Loucy (cell line): ENCODE measurements at regions not wholly inside any gene's neighbourhood (a gene's known extent, or its start where the extent isn't known, plus 50 kb on each side); places are given as distances from the start of the nearest gene placed in this dataset.

ENCODE experiments used
- H2AFZ ChIP-seq: fragments of 200-600 bp; sonication (generic); 2 replicates; pipeline ENCODE4 v1.6.0; 2016; ENCODE audit warnings: antibody characterized with exemption, mild to moderate bottlenecking, low read length, moderate library complexity
- H3F3A ChIP-seq: fragments of 200-600 bp; 2 replicates; pipeline ENCODE4 v1.6.0; 2016; ENCODE audit warnings: antibody characterized with exemption, low read depth, mild to moderate bottlenecking
- H3K27me3 ChIP-seq: fragments of 200-600 bp; sonication (generic); 2 replicates; pipeline ENCODE4 v1.6.1; 2014; ENCODE audit warnings: low read length, mild to moderate bottlenecking; ENCODE audit not compliant: insufficient read depth, poor library complexity, severe bottlenecking
- H3K36me3 ChIP-seq: fragments of 200-600 bp; sonication (generic); 2 replicates; pipeline ENCODE4 v1.6.1; 2016; ENCODE audit warnings: low read length; ENCODE audit not compliant: insufficient read depth
- H3K4me1 ChIP-seq: fragments of 200-600 bp; sonication (generic); 2 replicates; pipeline ENCODE4 v1.5.1; 2014; ENCODE audit warnings: low read length, mild to moderate bottlenecking; ENCODE audit not compliant: insufficient read depth, poor library complexity, severe bottlenecking
- H3K4me2 ChIP-seq: fragments of 200-600 bp; sonication (generic); 2 replicates; pipeline ENCODE4 v1.6.0; 2014; ENCODE audit warnings: antibody characterized with exemption, low read length, low read depth, mild to moderate bottlenecking; ENCODE audit not compliant: poor library complexity, severe bottlenecking
- H3K4me3 ChIP-seq: fragments of 200-600 bp; sonication (generic); 2 replicates; pipeline ENCODE4 v1.5.1; 2014; ENCODE audit warnings: low read length, mild to moderate bottlenecking, mixed read lengths; ENCODE audit not compliant: poor library complexity, severe bottlenecking
- H3K79me2 ChIP-seq: fragments of 200-600 bp; sonication (generic); 2 replicates; pipeline ENCODE4 v1.6.1; 2014; ENCODE audit warnings: low read length; ENCODE audit not compliant: insufficient read depth
- H3K9ac ChIP-seq: fragments of 200-600 bp; sonication (generic); 2 replicates; pipeline ENCODE4 v1.6.0; 2014; ENCODE audit warnings: mild to moderate bottlenecking, low read depth, low read length, moderate library complexity; ENCODE audit not compliant: poor library complexity, severe bottlenecking
- H3K9me2 ChIP-seq: fragments of 200-600 bp; sonication (generic); replicated peaks from 2 replicates; pipeline ENCODE4 v1.6.1; 2016; ENCODE audit warnings: low read depth, low read length, mixed read lengths
- H3K9me3 ChIP-seq: fragments of 200-600 bp; sonication (generic); 2 replicates; pipeline ENCODE4 v1.6.1; 2014; ENCODE audit warnings: mild to moderate bottlenecking, antibody characterized with exemption, low read length, low read depth; ENCODE audit not compliant: insufficient read depth
- H4K20me1 ChIP-seq: fragments of 200-600 bp; sonication (generic); 2 replicates; pipeline ENCODE4 v1.6.0; 2014; ENCODE audit warnings: antibody characterized with exemption, low read length, mild to moderate bottlenecking; ENCODE audit not compliant: insufficient read depth, poor library complexity, severe bottlenecking
- CTCF ChIP-seq: fragments of 200-600 bp; sonication (generic); conservative IDR thresholded peaks from 2 replicates; pipeline ENCODE4 v1.5.1; 2014; ENCODE audit warnings: mild to moderate bottlenecking, antibody characterized with exemption, low read length
- EZH2phosphoT487 ChIP-seq: fragments of 200-600 bp; IDR thresholded peaks from 2 replicates; pipeline ENCODE4 v1.6.1; 2018; ENCODE audit warnings: antibody characterized with exemption, mild to moderate bottlenecking, moderate library complexity, borderline replicate concordance

- Histone ChIP-seq H3K4me2 (no peak overlapping the region), H3K4me1 (no peaks in the 10 kb centered on the region), H3K36me3 (no peaks in the 10 kb centered on the region)
Measured at GRCh38 chr2:15681089-15681885, 89.6 kb downstream of the DDX1 start.

GRCh38 chr2:15682354-15682753 lies 90.7 kb downstream of the DDX1 start:
- TF ChIP-seq CTCF (no peak), EZH2phosphoT487 (no peak)
- H3K27me3 ChIP-seq = no peaks in the 10 kb centered on the region
- H3K4me2 ChIP-seq = no peak overlapping the region
- no peaks in the 10 kb centered on the region for H3K36me3 ChIP-seq
- H3F3A ChIP-seq = no peaks in the 10 kb centered on the region
- no peak overlapping the region for H3K4me3 ChIP-seq
- H3K9me2 ChIP-seq = no peaks in the 10 kb centered on the region
- no peaks in the 10 kb centered on the region for H3K4me1 ChIP-seq
- H4K20me1 ChIP-seq = no peaks in the 10 kb centered on the region
- H3K79me2 ChIP-seq = no peaks in the 10 kb centered on the region
- H3K9ac ChIP-seq = no peak overlapping the region
- no peaks in the 10 kb centered on the region for H3K9me3 ChIP-seq
- no peak overlapping the region for H2AFZ ChIP-seq

More at GRCh38 chr2:15681089-15681885, 89.6 kb downstream of the DDX1 start:
- Histone ChIP-seq H2AFZ (no peak overlapping the region), H3K27me3 (no peaks in the 10 kb centered on the region), H3K4me3 (no peak overlapping the region), H3K9ac (no peak overlapping the region), H3F3A (no peaks in the 10 kb centered on the region), H3K9me2 (no peaks in the 10 kb centered on the region), H3K9me3 (no peaks in the 10 kb centered on the region), H3K79me2 (no peaks in the 10 kb centered on the region), H4K20me1 (no peaks in the 10 kb centered on the region)
- TF ChIP-seq EZH2phosphoT487 (no peak), CTCF (no peak)

GRCh38 chr2:15684161-15685039 lies 92.7 kb downstream of the DDX1 start:
- H3F3A ChIP-seq = no peaks in the 10 kb centered on the region
- no peak overlapping the region for H3K9ac ChIP-seq
- no peak for TF ChIP-seq CTCF
- no peak for TF ChIP-seq EZH2phosphoT487
- H2AFZ ChIP-seq = no peak overlapping the region
- H3K9me3 ChIP-seq = no peaks in the 10 kb centered on the region
- no peaks in the 10 kb centered on the region for H3K4me1 ChIP-seq
- H3K27me3 ChIP-seq = no peaks in the 10 kb centered on the region
- no peaks in the 10 kb centered on the region for H4K20me1 ChIP-seq
- H3K4me3 ChIP-seq = no peak overlapping the region
- no peaks in the 10 kb centered on the region for H3K79me2 ChIP-seq
- H3K36me3 ChIP-seq = no peaks in the 10 kb centered on the region
- no peaks in the 10 kb centered on the region for H3K9me2 ChIP-seq
- no peak overlapping the region for H3K4me2 ChIP-seq
